GM12874 (cell line): ENCODE measurements at regions not wholly inside any gene's neighbourhood (a gene's known extent, or its start where the extent isn't known, plus 50 kb on each side); places are given as distances from the start of the nearest gene placed in this dataset.

Experiments used
- TF ChIP-seq, protein P1 (sequence below): IDR thresholded peaks from 2 replicates; pipeline ENCODE4 v1.5.1; 2011; ENCODE audit warnings: low read depth, mild to moderate bottlenecking, control low read depth, low read length, moderate library complexity; ENCODE audit not compliant: insufficient read depth

DNA sequence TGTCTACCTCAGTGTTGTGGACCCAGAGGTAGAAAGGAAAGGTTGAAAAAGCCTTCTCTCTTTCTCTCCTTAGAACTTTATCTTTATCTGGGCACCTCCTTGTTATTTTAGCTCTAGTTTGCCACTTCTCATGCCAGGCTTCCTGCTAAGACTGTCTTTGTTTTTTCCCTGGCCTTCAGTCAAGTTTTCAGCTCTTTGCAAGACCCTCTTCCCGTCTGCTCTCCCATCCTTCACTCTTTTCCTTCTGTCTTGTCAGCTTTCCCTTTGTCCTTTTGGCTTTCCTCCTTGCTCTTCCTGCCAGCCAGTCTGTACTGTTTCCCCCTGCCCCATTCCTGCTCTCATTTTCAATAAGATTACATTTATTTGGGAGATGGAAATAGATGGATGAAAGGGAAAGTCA lies 86.8 kb upstream of the CCN6 start:
- TF ChIP-seq, protein P1, sequence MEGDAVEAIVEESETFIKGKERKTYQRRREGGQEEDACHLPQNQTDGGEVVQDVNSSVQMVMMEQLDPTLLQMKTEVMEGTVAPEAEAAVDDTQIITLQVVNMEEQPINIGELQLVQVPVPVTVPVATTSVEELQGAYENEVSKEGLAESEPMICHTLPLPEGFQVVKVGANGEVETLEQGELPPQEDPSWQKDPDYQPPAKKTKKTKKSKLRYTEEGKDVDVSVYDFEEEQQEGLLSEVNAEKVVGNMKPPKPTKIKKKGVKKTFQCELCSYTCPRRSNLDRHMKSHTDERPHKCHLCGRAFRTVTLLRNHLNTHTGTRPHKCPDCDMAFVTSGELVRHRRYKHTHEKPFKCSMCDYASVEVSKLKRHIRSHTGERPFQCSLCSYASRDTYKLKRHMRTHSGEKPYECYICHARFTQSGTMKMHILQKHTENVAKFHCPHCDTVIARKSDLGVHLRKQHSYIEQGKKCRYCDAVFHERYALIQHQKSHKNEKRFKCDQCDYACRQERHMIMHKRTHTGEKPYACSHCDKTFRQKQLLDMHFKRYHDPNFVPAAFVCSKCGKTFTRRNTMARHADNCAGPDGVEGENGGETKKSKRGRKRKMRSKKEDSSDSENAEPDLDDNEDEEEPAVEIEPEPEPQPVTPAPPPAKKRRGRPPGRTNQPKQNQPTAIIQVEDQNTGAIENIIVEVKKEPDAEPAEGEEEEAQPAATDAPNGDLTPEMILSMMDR: no peak

DNA sequence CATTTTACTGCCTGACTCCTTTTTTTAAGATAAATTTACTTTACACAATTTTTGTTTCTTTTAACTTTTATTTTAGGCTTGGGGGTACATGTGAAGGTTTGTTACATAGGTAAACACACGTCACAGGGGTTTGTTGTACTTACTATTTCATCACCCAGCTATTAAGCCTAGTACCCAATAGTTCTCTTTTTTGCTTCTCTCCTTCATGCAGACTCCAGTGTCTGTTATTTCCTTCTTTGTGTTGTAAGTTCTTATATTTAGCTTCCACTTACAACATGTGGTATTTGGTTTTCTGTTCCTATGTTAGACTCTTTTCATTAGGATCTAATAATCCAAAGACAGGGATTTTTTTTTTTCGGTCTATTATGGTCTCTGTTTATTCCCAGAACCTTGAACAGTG lies 83.5 kb upstream of the CCN6 start:
- TF ChIP-seq, protein P1: no peak

DNA sequence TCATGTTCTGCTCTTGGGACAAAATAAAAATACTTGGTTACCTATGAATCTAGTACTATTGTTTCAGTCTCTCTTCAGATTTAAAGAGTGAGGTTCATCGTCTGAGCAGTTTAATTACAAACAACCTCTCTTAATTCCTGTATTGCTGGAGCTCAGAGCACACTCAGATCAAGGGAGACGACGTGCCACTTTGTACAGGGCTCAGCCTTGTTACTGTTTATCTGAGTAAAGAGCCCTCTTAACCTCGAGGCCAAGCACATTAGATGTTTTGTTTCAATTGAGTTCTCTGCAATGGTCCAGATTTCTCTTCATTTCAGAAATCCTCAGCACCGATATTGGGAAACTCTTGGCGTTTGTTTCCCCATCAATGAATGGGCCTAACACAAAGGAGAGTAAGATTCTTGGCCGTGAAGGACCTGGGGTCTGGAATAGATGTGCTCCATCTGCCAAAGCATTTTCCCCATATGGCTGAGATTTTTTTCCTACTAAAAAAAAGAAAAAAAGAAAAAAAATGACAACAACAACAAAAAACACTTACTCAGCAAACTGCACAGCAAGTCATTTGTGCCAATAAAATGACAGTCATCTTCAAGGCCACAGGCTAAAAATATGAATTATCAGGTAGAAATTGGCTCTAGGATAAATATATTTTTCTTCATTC lies 82.6 kb upstream of the CCN6 start:
- TF ChIP-seq, protein P1: no peak

DNA sequence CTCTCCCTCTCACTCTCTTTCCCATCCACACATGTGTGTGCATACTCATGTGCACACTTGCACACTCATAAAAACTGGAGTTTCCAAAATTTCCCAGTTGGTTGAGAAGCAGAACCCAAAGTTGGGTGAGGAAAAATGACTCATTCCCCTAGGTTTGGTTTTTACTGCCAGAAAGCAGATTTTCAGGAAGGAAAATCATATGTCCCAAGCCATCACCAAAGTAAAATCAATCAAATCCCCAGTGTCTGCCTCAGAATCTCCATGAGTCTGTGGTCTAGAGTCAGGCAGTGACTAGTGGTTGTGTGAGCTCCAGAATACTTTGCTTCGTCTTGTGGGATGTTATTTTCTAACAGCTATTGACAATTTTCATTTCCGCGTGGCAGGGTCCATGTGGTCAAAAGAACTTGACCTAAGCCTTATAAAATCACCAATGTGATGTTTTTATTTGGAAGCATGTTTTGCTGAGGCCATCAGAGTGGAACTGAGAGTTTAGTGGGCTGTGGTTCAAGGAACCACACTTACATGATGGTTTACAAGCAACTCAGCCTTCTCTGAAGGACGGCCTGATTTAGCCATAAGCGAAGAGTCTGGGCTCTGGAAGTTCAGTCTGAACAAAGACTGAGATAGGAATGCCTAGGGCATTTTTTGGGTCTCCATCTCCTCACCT lies 81.9 kb upstream of the CCN6 start:
- TF ChIP-seq, protein P1: no peak

DNA sequence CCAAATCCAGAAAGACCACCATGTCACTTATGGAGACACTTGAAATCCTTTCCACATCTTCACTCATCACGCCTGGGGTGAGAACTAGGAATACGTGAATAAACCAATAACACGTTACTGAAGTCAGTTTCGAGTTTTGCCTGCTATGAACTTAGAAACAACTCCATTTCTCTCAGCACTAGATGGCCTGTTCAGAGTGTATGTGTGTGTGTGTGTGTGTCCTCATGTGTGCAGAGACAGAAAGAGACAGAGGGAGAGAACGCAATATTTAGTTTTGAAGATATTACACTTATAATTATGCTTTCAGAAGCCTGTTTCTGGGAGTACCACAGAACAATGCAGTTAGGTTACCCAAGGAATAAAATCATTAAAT lies 81.2 kb upstream of the CCN6 start:
- TF ChIP-seq, protein P1: no peak

DNA sequence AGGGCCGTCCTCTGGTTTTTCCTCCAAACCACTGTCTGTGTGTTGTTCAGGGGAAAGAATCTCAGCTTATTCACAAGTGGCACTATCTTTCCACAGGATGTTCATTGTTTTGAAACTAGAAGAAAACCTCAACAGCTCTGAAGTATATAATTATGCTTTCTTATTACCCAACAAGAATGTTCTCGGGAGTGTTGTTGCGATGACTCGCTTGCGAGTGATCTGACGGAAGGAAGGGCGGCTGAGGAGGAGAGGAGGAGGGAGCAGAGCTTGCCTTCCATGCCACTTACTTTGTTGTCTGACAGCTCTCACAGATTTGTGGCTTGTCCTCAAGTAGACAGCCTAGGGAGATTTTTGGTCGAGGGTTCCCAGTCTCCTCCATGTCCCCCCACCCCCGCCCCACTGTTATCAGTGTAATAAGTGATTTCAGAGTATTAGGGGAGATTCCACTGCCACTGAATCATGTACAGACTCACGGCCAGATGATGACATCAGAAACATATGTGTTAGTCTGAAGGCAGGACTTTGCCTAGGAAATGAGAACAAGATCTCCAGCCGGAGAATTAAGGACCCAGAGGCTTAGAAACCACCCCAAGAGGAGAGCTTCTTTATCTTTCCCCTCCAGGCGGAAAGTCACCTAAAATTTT lies 80.7 kb upstream of the CCN6 start:
- TF ChIP-seq, protein P1: no peak

DNA sequence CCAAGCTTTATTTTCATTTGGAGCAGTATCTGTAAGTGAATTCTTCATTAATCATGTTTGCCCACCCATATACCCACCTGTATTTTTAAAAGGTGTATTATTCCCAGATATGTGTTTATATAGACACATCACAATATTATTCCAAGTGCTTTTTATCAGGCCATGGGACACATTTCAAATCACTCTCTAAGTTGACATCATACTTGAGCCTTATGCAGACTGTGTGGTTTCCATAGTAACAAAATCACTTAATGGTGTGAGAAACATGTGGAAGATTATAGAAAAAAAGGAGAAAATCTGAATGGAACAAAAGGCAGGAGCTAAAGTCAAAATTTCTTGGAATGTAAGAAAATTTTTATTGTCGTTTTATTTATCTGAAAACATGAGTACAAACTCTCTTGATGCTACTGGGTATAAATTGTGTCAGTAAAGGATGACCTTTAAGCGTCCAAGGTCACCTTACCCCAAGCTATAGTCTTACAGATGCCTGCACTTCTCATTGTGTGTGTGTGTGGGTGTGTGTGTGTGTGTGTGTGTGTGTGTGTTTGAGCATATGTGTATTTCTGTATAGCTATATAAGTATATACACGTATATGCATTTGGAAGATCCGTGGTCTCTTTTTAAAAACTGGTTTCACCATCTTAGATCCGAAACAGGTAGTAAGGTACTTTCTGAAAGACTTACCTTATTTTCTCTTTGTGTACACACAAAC lies 79.8 kb upstream of the CCN6 start:
- TF ChIP-seq, protein P1: no peak
